ENCODE measurements at regions not wholly inside any gene's neighbourhood (a gene's known extent, or its start where the extent isn't known, plus 50 kb on each side); places are given as distances from the start of the nearest gene placed in this dataset.
"Not testable (repeated sequence)": the region's sequence is repeated elsewhere in the genome, so short reads cannot be mapped to it uniquely, and the experiment has no call there.

GRCh38 chr11:81888391-81888790 lies 845.3 kb downstream of the FAM181B start:
- DNase-seq (ENCODE audit: low read depth): no peak

DNA sequence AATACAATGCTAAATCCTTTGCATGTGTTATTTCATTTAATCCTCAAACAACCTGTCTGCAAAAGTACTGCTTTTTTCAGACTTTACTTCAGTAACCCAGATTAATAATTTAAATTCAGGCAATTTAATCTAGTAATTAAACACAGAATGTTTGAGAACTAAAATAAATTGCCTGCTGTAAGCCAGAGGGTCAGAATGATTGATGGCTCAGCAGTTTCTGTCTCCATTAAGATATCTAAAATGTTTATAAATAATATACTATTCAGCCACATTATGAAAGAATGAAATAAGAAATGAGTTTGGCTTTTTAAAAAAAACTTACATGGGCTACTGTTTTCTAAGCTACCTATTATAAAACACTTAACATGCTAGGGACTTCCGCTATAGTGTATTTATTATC lies 846.0 kb downstream of the FAM181B start:
- no peak for DNase-seq (ENCODE audit: low read depth)

GRCh38 chr11:81886406-81887075 lies 847.1 kb downstream of the FAM181B start:
- DNase-seq (ENCODE audit: low read depth): no peak

- no peak for DNase-seq (ENCODE audit: low read depth)
Observed at GRCh38 chr11:81874635-81875034, 859.0 kb downstream of the FAM181B start.

DNA sequence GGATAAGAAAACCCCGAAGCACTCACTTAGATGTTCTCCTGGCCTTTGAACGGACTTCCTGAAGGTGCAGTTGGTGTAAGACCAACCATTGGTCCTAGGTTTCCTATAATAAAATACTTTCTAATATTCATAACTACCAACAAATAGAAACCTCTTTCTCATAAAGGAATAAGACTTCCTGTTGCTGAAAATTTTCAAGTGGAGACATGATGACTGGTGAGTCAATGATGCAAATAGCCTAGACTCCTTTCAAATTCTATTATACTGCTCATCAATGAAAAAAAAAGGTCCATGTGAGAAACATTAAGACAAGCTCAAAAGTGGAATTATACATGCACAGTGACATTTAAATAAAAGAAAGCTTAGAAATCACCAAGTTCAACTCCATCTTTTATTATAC lies 862.8 kb downstream of the FAM181B start:
- DNase-seq (ENCODE audit: low read depth): no peak

- no peak for DNase-seq (ENCODE audit: low read depth)
Observed at GRCh38 chr11:81870066-81870412, 863.6 kb downstream of the FAM181B start.

GRCh38 chr11:81869351-81870065 lies 864.2 kb downstream of the FAM181B start:
- DNase-seq (ENCODE audit: low read depth): peak; percentile 51

DNA sequence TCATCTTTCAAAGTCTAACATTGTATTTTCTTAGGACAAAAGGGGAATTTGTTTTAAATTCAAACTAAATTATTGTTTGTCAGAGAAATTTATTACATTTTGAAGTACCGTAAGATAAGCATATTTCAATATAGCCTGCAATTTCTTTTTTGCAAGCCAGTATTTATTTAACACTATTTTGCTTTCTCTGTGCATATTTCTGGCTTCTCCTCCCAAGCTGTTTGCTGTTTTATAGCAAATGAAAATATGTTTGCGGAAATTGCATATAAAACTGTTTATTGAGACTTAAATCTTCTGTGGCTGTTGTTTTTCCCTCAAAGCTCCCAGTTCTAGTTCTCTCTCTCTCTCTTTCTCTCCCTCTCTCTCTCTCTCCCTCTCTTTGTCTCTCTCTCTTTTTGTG lies 866.8 kb downstream of the FAM181B start:
- no peak for DNase-seq (ENCODE audit: low read depth)

GRCh38 chr11:81857386-81857785 lies 876.3 kb downstream of the FAM181B start:
- no peak for DNase-seq (ENCODE audit: low read depth)

GRCh38 chr11:81853791-81854190 lies 879.9 kb downstream of the FAM181B start:
- no peak for DNase-seq (ENCODE audit: low read depth)

DNA sequence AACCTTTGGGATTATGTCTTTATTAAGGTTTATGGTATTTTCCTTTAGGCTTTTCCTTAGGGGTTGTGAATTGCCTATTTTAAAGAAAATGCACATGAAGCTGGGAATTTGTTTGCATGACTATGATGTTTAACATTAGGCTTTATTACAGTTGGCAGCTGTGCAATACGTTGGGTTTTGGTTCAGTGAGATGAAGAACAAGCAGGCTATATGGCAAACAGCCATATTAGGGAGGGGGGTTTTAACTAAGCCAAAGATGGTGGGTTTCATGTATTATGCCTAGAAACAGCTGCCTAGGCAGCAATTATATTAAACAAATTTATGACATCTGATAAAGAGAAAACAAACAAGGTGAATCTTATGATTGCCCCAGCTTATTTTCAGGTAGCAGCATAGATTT lies 880.8 kb downstream of the FAM181B start:
- no peak for DNase-seq (ENCODE audit: low read depth)

DNA sequence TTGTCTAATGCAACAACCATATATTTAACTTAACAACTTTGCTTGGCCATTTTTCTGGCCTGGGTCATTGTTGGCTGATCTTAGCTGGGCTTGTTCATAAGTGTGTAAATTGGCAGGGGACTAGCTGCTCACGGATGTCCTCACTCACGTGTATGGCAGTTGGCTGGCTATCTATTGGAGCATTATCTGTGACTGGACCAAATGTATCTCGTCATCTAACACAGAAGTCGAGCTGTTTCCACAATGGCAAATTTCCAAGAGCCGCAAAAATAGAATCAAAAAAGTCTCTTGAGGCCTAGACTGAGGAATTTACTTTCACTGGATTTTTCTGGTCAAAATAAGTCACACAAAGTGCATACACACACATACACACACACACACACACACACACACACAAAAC lies 893.3 kb downstream of the FAM181B start:
- no peak for DNase-seq (ENCODE audit: low read depth)

DNA sequence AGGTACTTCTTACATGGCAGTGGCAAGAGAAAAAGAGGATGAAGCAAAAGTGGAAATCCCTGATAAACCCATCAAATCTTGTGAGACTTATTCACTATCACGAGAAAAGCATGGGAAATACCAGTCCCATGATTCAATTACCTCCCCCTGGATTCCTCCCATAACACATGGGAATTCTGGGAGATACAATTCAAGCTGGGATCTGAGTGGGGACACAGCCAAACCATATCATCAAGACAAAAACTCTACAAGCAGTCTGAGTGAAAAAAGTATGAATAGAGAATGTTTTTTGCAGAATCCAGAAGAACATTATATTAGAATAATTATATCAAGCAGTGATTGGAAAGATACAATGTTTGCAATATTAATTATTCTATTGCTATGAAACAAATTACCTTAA lies 893.7 kb downstream of the FAM181B start:
- DNase-seq (ENCODE audit: low read depth): no peak

DNA sequence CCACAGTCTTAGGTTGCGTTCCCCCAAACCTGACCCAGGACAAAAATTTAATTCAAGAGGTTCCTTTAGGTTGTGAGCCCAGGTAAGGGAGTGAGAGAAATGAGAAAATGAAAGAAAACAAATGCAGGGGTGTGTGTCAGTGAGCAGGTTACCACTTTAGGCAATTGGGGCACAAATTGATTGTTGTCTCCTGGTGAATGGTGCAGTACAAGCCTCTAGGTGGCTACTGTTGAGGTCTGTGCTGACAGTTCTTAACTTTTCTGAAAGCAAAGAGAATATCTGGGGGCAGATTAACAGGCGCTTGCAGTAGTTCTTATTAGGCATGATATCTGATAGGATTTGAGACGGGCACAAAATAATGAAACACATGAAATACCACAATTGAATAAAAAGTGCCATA lies 894.6 kb downstream of the FAM181B start:
- no peak for DNase-seq (ENCODE audit: low read depth)

- no peak for DNase-seq (ENCODE audit: low read depth)
Observed at GRCh38 chr11:81829976-81830375, 903.7 kb downstream of the FAM181B start.

DNA sequence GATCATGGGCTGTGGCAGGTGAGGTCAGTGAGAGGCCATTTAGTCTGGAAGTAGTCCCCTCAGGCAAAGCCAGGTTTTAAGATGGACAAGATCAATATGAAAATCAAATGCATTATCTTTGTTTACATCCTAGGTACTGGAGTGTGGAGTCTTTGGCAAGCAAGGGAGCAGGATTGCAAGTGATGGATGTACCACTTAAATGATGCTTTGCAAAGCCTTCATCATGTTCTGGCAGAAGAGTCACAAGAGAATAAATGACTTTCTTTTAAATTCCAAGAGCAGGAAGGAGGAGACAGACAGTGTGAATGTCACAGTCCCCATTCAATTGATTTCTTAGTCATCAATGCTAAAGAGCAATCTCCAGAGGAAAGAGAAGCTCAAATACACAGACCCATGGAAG lies 908.3 kb downstream of the FAM181B start:
- DNase-seq (ENCODE audit: low read depth): no peak

GRCh38 chr11:81819462-81819861 lies 914.2 kb downstream of the FAM181B start:
- DNase-seq (ENCODE audit: low read depth): no peak

- DNase-seq (ENCODE audit: low read depth): no peak
Observed at GRCh38 chr11:81804858-81805257, 928.8 kb downstream of the FAM181B start.

- DNase-seq (ENCODE audit: low read depth): no peak
Observed at GRCh38 chr11:81802591-81802990, 931.1 kb downstream of the FAM181B start.

DNA sequence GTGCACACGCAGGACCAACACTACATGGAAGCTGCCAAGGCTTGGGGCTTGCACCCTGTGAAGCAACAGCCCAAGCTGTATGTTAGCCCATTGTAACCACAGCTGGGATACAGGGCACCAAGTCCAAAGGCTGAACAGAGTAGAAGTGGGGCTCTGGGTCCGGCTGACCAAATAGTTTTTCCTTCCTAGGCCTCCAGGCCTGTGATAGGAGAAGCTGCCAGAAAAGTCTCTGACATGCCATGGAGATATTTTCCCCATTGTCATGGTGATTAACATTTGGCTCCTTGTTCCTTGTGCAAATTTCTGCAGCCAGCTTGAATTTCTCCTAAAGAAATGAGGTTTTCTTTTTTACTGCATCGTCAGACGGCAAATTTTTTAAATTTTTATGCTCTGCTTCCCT lies 941.2 kb downstream of the FAM181B start:
- no peak for DNase-seq (ENCODE audit: low read depth)

GRCh38 chr11:81787584-81788049 lies 946.0 kb downstream of the FAM181B start:
- DNase-seq (ENCODE audit: low read depth): no peak

DNA sequence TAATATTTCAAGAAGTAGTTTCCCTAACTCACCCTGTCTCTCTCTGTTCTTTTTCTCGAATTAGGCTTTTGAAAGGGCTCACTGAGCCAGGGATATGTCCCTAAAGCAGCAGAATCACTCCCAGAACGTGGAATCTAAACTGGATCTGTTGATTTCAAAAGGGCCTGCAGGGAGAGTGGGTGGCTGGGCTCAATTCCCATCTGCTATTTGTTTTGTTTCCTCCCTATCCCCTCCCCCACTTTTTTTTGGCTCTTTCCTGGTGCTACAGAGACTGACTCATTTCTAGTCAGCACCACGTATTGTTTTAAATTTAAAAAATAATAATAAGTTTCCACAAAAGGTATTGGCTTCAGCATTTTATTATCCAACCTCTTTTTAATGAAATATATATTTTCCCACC lies 961.5 kb downstream of the FAM181B start:
- no peak for DNase-seq (ENCODE audit: low read depth)

GRCh38 chr11:81769906-81770305 lies 963.8 kb downstream of the FAM181B start:
- not testable (repeated sequence) for DNase-seq (ENCODE audit: low read depth)
